ENCODE measurements at regions not wholly inside any gene's neighbourhood (a gene's known extent, or its start where the extent isn't known, plus 50 kb on each side); places are given as distances from the start of the nearest gene placed in this dataset.

DNA sequence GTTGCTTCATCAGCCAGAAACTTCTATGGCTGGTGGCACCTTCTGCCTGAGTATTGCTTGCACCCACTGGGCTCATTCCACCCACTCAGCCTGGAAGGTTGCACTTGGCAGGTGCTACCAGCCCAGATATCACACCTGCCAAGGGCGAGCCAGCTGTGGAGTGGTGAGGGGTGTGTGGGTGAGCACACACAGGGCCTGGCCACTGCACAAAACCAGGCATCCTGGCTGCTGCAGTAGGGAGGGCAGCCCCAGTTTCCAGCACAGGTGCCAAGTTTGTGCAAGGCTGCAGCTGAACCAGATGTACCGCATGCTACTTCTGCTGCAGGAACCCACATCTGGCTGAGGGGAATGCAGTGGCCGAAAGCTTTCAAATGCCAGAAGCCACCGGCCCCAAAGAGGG, 1147.8 kb downstream of the FSCB start:
- Histone ChIP-seq H3K79me2 (replicated peaks; ENCODE audit: insufficient read depth) (no peaks in the 10 kb centered on the region), H3K4me1 (ENCODE audit: insufficient read depth) (no peaks in the 10 kb centered on the region), H3K4me3 (no peak overlapping the region), H2AFZ (no peak overlapping the region), H3F3A (replicated peaks; ENCODE audit: low read depth) (no peaks in the 10 kb centered on the region), H3K9me2 (ENCODE audit: insufficient read depth) (no peaks in the 10 kb centered on the region), H3K27me3 (ENCODE audit: insufficient read depth) (no peaks in the 10 kb centered on the region), H3K27ac (ENCODE audit: low read depth) (no peak overlapping the region), H3K4me2 (no peak overlapping the region), H4K20me1 (replicated peaks; ENCODE audit: insufficient read depth) (no peaks in the 10 kb centered on the region; the same call in 1 of the 2 replicates), H3K36me3 (ENCODE audit: insufficient read depth) (no peaks in the 10 kb centered on the region)
- TF ChIP-seq EZH2 (IDR thresholded peaks at IDR 0.05; ENCODE audit: low read depth, unreplicated experiment) (no peak), ZNF331 (CRISPR knock-in tag; IDR thresholded peaks at IDR 0.05; ENCODE audit: low read depth) (no peak), CREB1 (CRISPR knock-in tag; IDR thresholded peaks at IDR 0.05; ENCODE audit: low read depth) (no peak), EZH2phosphoT487 (IDR thresholded peaks at IDR 0.05; ENCODE audit: unreplicated experiment) (no peak), POLR2AphosphoS5 (IDR thresholded peaks at IDR 0.05; ENCODE audit: low read depth) (no peak), NANOG (IDR thresholded peaks at IDR 0.05; ENCODE audit: borderline replicate concordance) (no peak)
- TF ChIP-seq, protein P1, sequence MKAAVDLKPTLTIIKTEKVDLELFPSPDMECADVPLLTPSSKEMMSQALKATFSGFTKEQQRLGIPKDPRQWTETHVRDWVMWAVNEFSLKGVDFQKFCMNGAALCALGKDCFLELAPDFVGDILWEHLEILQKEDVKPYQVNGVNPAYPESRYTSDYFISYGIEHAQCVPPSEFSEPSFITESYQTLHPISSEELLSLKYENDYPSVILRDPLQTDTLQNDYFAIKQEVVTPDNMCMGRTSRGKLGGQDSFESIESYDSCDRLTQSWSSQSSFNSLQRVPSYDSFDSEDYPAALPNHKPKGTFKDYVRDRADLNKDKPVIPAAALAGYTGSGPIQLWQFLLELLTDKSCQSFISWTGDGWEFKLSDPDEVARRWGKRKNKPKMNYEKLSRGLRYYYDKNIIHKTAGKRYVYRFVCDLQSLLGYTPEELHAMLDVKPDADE (IDR thresholded peaks at IDR 0.05) = no peak
- TF ChIP-seq, protein P2, sequence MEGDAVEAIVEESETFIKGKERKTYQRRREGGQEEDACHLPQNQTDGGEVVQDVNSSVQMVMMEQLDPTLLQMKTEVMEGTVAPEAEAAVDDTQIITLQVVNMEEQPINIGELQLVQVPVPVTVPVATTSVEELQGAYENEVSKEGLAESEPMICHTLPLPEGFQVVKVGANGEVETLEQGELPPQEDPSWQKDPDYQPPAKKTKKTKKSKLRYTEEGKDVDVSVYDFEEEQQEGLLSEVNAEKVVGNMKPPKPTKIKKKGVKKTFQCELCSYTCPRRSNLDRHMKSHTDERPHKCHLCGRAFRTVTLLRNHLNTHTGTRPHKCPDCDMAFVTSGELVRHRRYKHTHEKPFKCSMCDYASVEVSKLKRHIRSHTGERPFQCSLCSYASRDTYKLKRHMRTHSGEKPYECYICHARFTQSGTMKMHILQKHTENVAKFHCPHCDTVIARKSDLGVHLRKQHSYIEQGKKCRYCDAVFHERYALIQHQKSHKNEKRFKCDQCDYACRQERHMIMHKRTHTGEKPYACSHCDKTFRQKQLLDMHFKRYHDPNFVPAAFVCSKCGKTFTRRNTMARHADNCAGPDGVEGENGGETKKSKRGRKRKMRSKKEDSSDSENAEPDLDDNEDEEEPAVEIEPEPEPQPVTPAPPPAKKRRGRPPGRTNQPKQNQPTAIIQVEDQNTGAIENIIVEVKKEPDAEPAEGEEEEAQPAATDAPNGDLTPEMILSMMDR (conservative IDR thresholded peaks at IDR 0.05; ENCODE audit: low read depth in 2 of 2) = no peak
- TF ChIP-seq, protein P3, sequence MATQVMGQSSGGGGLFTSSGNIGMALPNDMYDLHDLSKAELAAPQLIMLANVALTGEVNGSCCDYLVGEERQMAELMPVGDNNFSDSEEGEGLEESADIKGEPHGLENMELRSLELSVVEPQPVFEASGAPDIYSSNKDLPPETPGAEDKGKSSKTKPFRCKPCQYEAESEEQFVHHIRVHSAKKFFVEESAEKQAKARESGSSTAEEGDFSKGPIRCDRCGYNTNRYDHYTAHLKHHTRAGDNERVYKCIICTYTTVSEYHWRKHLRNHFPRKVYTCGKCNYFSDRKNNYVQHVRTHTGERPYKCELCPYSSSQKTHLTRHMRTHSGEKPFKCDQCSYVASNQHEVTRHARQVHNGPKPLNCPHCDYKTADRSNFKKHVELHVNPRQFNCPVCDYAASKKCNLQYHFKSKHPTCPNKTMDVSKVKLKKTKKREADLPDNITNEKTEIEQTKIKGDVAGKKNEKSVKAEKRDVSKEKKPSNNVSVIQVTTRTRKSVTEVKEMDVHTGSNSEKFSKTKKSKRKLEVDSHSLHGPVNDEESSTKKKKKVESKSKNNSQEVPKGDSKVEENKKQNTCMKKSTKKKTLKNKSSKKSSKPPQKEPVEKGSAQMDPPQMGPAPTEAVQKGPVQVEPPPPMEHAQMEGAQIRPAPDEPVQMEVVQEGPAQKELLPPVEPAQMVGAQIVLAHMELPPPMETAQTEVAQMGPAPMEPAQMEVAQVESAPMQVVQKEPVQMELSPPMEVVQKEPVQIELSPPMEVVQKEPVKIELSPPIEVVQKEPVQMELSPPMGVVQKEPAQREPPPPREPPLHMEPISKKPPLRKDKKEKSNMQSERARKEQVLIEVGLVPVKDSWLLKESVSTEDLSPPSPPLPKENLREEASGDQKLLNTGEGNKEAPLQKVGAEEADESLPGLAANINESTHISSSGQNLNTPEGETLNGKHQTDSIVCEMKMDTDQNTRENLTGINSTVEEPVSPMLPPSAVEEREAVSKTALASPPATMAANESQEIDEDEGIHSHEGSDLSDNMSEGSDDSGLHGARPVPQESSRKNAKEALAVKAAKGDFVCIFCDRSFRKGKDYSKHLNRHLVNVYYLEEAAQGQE (IDR thresholded peaks at IDR 0.05; ENCODE audit: unreplicated experiment) = no peak
- TF ChIP-seq, protein P4, sequence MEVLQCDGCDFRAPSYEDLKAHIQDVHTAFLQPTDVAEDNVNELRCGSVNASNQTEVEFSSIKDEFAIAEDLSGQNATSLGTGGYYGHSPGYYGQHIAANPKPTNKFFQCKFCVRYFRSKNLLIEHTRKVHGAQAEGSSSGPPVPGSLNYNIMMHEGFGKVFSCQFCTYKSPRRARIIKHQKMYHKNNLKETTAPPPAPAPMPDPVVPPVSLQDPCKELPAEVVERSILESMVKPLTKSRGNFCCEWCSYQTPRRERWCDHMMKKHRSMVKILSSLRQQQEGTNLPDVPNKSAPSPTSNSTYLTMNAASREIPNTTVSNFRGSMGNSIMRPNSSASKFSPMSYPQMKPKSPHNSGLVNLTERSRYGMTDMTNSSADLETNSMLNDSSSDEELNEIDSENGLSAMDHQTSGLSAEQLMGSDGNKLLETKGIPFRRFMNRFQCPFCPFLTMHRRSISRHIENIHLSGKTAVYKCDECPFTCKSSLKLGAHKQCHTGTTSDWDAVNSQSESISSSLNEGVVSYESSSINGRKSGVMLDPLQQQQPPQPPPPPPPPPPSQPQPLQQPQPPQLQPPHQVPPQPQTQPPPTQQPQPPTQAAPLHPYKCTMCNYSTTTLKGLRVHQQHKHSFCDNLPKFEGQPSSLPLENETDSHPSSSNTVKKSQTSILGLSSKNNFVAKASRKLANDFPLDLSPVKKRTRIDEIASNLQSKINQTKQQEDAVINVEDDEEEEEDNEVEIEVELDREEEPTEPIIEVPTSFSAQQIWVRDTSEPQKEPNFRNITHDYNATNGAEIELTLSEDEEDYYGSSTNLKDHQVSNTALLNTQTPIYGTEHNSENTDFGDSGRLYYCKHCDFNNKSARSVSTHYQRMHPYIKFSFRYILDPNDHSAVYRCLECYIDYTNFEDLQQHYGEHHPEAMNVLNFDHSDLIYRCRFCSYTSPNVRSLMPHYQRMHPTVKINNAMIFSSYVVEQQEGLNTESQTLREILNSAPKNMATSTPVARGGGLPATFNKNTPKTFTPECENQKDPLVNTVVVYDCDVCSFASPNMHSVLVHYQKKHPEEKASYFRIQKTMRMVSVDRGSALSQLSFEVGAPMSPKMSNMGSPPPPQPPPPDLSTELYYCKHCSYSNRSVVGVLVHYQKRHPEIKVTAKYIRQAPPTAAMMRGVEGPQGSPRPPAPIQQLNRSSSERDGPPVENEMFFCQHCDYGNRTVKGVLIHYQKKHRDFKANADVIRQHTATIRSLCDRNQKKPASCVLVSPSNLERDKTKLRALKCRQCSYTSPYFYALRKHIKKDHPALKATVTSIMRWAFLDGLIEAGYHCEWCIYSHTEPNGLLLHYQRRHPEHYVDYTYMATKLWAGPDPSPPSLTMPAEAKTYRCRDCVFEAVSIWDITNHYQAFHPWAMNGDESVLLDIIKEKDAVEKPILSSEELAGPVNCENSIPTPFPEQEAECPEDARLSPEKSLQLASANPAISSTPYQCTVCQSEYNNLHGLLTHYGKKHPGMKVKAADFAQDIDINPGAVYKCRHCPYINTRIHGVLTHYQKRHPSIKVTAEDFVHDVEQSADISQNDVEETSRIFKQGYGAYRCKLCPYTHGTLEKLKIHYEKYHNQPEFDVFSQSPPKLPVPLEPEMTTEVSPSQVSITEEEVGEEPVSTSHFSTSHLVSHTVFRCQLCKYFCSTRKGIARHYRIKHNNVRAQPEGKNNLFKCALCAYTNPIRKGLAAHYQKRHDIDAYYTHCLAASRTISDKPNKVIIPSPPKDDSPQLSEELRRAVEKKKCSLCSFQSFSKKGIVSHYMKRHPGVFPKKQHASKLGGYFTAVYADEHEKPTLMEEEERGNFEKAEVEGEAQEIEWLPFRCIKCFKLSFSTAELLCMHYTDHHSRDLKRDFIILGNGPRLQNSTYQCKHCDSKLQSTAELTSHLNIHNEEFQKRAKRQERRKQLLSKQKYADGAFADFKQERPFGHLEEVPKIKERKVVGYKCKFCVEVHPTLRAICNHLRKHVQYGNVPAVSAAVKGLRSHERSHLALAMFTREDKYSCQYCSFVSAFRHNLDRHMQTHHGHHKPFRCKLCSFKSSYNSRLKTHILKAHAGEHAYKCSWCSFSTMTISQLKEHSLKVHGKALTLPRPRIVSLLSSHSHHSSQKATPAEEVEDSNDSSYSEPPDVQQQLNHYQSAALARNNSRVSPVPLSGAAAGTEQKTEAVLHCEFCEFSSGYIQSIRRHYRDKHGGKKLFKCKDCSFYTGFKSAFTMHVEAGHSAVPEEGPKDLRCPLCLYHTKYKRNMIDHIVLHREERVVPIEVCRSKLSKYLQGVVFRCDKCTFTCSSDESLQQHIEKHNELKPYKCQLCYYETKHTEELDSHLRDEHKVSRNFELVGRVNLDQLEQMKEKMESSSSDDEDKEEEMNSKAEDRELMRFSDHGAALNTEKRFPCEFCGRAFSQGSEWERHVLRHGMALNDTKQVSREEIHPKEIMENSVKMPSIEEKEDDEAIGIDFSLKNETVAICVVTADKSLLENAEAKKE (CRISPR knock-in tag; IDR thresholded peaks at IDR 0.05) = no peak
- Mint-ChIP-seq H3K4me1 (no peaks in the 10 kb centered on the region), H3K36me3 (ENCODE audit: low read depth) (no peaks in the 10 kb centered on the region), H3K9me3 (no peaks in the 10 kb centered on the region), H3K27ac (no peak overlapping the region), H3K27me3 (ENCODE audit: insufficient read depth, low read depth, poor library complexity) (no peaks in the 10 kb centered on the region), H3K4me3 (no peak overlapping the region)
- no peak for DNase-seq (ENCODE audit: low spot score)
- ATAC-seq = no peak

Measured in GM23338 (cell line).